Dedifferentiated amniotic fluid mesenchymal stem cell (primary cell): ENCODE measurements at regions not wholly inside any gene's neighbourhood (a gene's known extent, or its start where the extent isn't known, plus 50 kb on each side); places are given as distances from the start of the nearest gene placed in this dataset.
A peak's percentile ranks its signal among the peaks of the same experiment; 100 is the strongest.

ENCODE experiments used
- DNase-seq: peaks from one replicate; pipeline ENCODE4 v3.0.0-alpha.2; 2016; ENCODE audit errors: extremely low spot score

GRCh38 chr6:159480471-159480870, 212.6 kb downstream of the SOD2 start:
- no peak for DNase-seq

- DNase-seq, result no peak
Measured at GRCh38 chr6:159479146-159479545, 213.9 kb downstream of the SOD2 start.

GRCh38 chr6:159473475-159474263, 219.4 kb downstream of the SOD2 start:
- no peak for DNase-seq

GRCh38 chr6:159470397-159470796, 222.6 kb downstream of the SOD2 start:
- no peak for DNase-seq

GRCh38 chr6:159469443-159469842, 223.6 kb downstream of the SOD2 start:
- no peak for DNase-seq

GRCh38 chr6:159468994-159469393, 224.0 kb downstream of the SOD2 start:
- DNase-seq, result no peak

- DNase-seq, result no peak
Measured at GRCh38 chr6:159467473-159468041, 225.5 kb downstream of the SOD2 start.

GRCh38 chr6:159466926-159467325, 226.1 kb downstream of the SOD2 start:
- no peak for DNase-seq

- no peak for DNase-seq
Measured at GRCh38 chr6:159464816-159465215, 228.2 kb downstream of the SOD2 start.

- no peak for DNase-seq
Measured at GRCh38 chr6:159463119-159463829, 229.8 kb downstream of the SOD2 start.

GRCh38 chr6:159462431-159462830, 230.6 kb downstream of the SOD2 start:
- DNase-seq, result no peak

GRCh38 chr6:159461998-159462397, 231.0 kb downstream of the SOD2 start:
- no peak for DNase-seq

- DNase-seq, result peak; percentile 43
Measured at GRCh38 chr6:159461266-159461665, 231.8 kb downstream of the SOD2 start.

GRCh38 chr6:159460476-159460875, 232.6 kb downstream of the SOD2 start:
- DNase-seq, result no peak

- no peak for DNase-seq
Measured at GRCh38 chr6:159456349-159456748, 236.7 kb downstream of the SOD2 start.

GRCh38 chr6:159455700-159456274, 237.3 kb downstream of the SOD2 start:
- DNase-seq, result no peak

GRCh38 chr6:159450815-159451465, 242.1 kb downstream of the SOD2 start:
- DNase-seq, result peak; percentile 55

- no peak for DNase-seq
Measured at GRCh38 chr6:159446340-159446739, 246.7 kb downstream of the SOD2 start.

GRCh38 chr6:159445351-159445750, 247.7 kb downstream of the SOD2 start:
- DNase-seq, result no peak

- no peak for DNase-seq
Measured at GRCh38 chr6:159444056-159444760, 248.8 kb downstream of the SOD2 start.

- no peak for DNase-seq
Measured at GRCh38 chr6:159443417-159443920, 249.6 kb downstream of the SOD2 start.
